GM21619 (cell line): ENCODE measurements at regions not wholly inside any gene's neighbourhood (a gene's known extent, or its start where the extent isn't known, plus 50 kb on each side); places are given as distances from the start of the nearest gene placed in this dataset.

Source experiments
- ATAC-seq: cut with Tn5 transposase; IDR thresholded peaks from one replicate; pipeline ENCODE4 v1.9.1; 2021; ENCODE audit not compliant: unreplicated experiment

GRCh38 chr18:22542406-22542835, 124.7 kb upstream of the CTAGE1 start:
- no peak for ATAC-seq

DNA sequence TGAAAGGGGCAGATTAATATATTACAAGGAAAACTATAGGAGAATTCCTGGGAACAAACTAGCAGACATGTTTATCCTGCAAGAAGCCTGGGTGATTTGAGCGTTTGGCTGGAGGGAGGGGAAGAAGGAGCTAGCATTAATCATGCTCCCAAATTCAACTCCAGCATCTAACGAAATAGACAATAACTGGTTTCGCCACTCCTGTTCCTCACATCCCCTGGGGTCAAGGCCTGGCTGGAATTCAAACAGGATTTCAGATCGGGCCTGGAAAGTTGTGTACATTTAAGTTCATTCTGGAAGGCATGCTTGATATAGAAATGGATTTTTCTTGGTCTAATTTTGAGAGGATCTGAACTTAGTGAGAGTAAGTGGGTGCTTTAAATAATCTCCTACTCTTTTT, 126.1 kb upstream of the CTAGE1 start:
- no peak for ATAC-seq

GRCh38 chr18:22544626-22545025, 126.9 kb upstream of the CTAGE1 start:
- no peak for ATAC-seq

DNA sequence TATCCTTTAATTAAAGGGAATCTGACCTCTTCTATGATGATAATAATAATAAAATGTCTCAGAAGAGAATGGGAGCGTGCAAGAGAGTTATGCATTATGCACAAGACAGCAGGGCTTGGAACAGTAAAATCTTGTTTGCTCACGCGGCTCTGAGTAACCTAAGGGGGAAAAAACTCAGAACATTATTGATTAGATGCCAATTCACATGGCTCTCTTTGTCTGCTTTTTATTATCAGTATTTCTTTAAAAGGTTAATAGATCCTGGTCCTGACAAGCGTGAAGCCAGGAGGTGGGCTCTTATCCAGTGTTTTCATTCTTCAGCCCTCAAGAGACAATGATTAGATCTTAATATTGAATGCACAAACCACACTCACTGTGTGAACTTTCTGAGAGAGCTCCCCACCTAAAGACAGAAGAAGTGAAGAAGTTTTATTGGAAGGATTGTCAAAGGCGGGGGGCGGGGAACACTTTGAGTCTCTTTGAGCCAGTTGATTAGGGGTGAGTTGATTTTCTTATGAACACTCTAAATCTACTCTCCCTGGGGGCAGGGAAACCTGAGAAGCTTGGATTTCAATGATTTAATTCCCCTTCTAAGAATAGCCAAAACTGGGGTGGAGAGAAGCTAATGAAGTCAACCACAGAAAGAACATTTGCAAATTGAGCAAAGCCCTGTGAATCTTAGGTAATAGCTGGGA, 127.5 kb upstream of the CTAGE1 start:
- no peak for ATAC-seq

DNA sequence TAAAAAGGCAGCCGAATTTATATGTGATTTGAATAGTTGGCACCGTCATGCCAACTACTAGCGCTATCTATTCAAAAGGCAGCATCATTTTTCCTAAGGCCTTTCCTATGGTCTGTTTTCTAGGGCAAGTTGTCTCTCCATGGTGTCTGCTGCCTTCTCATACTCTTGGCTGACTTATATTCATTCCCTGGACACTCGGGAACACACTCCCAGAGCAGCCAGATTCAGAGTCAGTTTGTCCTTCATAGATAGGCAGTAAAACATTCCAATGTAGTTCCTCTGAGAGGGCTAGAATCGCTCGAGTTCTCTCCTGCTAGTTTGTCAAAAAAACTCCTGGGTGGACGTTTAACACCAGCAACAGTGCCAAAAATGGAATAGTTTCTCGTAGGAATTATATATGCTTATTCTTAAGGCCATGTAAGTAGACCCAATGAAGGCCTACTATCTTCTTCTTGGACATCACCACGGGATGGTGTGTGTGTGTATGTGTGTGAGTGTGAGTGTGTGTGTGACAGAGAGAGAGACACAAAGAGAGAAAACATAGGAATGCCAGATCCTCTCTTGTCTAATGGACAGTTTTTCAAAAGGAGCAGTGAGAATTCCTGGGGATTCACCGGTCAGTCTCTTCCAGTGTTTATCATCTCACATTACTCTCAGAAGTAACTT, 129.3 kb upstream of the CTAGE1 start:
- no peak for ATAC-seq

DNA sequence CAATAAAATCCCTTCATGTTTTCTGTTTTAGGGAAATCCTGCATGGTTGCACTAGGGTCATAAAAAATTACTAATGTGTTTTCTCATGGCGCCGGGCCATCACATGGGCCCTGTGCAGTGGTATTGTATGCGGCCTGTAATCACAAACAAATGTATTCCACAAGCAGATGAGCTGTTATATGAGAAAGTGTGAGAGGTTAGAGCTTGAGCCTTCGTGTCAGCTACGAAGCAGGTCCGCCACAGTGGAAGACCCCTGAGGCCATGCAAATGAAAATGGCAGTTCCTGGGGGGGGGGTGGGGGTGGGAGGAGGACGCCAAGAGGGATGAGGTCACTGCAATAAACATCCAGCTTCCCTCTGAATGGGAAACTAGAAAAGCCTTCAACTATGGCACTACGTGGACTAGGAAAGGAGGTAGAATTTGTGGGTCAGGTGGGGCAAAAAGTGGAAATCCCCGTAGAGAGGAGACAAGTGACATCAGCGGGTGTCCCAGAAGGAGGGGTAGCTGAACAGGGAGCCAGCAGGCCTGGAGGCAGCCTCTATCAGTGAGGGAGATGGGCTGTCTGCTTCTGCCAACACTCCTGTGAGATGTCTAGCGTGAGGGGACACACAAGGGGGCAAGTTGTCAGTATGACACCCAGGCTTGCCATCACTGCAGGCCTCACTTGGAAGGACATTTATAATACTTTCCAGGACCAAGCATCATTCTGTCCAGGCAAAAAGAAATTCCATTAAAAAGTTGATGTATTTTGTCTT, 130.3 kb upstream of the CTAGE1 start:
- ATAC-seq: no peak

DNA sequence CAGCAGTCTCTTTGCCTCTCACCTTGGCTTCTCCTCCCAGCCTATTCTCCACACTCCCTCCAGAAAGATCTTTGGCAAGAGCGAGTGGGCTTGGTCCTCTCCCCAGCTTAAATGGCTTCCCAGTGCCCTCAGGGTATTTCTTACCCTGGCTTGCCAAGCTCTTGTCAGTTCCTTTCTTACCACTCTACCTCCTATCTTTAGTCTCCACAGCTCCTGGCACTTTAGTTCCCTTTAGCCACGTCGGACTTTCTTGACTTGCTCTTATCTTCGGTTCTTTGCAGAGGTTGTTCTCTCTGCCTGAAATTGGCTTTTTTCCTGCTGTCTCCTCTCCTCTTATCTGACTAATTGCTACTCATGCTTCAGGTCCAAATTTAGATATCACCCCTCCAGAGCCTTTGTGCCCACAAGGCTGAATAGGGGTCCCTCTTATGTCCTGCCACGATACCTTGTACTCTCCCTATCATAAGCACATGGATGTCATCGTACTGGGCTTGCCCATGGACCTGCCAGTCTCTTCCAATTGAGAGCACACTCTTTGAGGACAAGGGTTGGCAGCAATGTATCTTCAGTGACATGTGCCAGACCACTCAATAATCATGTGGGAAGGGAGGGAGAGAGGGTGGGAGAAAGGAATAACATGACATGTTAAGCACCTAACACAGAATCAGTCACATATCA, 131.7 kb upstream of the CTAGE1 start:
- no peak for ATAC-seq

DNA sequence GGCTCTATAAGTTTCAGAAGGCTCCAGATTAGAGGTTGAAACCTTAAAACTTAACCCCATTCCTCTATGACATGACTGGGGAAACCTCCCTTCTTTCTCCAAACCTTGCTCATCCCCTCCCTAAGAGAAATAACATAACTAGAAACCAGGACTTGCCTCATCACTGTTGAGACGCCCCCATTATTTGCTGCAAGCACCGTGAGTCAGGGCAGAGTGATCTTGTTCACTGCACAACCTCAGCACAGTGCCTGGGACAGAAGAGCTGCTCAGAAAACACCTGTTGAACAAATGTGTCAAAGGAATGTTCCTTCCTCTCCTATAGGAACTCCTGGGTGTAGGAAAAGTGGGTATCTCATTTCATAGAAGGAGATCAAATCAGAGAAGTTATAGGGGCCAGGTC, 132.7 kb upstream of the CTAGE1 start:
- no peak for ATAC-seq

- no peak for ATAC-seq
These were observed 133.1 kb upstream of the CTAGE1 start for GRCh38 chr18:22550861-22551260.

DNA sequence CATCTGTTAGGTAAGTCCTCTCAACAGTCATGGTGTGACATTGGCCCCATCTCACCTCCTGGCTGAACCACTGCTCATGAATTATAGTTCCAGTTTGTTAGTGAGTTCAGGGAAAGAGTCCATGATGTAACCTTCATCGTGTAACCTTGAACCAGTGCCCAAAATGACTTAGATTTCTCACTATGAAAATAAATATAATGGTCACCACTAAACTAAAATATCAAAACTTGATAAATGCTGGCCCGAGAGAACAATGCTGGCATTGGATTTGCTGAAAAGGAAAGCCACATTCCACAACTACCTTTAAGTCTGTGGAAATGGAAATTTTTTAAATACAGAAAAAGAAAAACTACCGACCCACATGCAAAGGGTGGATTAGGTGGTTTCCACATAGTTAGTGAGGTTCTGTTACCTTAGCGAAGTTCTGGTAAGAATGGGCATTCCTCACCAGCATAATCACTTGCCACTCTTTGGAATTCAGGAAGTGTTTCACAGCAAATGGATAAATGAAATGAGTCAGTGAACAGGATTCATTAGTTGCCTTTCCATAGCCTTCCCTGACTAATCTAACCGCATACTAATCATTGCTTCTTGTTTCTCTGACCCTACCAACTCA, 133.9 kb upstream of the CTAGE1 start:
- no peak for ATAC-seq

GRCh38 chr18:22552254-22552653, 134.5 kb upstream of the CTAGE1 start:
- no peak for ATAC-seq

DNA sequence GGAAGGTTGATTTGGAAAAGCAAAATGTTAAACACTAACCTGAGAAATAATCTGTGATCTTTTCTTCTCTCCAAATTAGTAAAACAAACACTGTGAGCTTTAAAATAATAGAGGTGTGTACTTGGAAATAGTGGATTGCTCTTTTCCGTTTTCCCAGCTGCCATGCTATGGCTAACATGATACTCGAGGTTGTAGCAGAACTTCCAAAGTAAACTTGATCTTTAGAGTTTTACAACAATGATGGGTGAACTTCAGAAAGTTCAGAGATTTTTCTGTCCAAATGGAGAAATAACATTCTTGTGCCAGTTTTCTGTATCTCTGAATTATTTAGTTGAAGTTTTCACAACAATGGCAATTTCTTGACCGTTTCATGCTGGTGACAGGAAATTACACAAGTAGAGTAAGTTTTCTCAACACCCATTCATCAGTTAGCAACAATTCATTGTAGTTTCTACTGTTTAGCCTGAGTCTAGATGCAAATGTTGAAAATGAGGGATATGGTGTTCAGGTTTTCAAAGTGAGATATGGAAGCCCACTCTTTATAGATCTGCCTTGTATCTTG, 135.3 kb upstream of the CTAGE1 start:
- ATAC-seq: no peak

DNA sequence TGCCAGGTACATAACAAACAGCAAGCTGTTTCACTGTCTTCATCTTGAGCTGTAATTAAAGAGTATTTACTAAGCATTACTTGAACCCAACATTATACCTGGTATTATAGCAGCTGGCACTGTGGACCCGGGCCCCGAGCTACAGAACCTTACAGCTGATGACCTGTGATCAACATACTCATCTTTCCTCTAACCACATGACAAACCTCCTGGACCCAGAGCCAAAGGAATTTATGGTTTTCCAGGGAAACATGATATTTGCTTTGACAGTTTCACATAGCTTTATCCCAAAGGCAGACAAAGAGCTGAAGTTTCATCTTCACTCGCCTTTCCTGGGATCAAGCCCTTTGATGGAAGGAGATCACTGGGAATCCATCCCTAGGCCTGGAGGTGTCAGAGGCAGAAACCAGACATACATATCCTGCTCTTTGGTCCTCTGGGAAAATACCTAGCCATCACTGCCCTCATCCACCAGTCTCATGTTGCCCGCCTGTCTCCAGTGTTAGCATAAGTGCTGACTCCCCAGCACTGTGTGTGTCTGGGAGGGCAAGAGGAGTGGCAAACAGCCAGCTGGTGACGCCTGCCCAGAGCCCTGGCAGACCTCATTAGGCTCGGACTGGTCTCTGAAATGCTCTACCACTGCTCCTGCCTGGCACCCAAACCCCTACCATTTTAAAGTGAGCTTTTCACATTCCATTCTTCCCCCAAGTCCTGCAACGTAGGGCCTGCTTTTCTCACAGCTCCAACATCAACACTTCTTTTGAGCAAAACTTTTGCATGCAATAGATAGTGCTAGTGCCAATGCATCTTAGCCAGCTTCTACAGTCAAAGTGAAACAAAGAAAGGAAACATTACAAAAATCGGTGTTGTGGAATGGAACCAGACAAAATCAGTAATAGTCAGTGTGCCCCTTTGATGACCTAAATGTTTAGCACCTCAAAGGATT, 138.8 kb upstream of the CTAGE1 start:
- no peak for ATAC-seq

GRCh38 chr18:22557168-22557941, 139.6 kb upstream of the CTAGE1 start:
- ATAC-seq: no peak

- no peak for ATAC-seq
These were observed 141.2 kb upstream of the CTAGE1 start for GRCh38 chr18:22558945-22559385.

DNA sequence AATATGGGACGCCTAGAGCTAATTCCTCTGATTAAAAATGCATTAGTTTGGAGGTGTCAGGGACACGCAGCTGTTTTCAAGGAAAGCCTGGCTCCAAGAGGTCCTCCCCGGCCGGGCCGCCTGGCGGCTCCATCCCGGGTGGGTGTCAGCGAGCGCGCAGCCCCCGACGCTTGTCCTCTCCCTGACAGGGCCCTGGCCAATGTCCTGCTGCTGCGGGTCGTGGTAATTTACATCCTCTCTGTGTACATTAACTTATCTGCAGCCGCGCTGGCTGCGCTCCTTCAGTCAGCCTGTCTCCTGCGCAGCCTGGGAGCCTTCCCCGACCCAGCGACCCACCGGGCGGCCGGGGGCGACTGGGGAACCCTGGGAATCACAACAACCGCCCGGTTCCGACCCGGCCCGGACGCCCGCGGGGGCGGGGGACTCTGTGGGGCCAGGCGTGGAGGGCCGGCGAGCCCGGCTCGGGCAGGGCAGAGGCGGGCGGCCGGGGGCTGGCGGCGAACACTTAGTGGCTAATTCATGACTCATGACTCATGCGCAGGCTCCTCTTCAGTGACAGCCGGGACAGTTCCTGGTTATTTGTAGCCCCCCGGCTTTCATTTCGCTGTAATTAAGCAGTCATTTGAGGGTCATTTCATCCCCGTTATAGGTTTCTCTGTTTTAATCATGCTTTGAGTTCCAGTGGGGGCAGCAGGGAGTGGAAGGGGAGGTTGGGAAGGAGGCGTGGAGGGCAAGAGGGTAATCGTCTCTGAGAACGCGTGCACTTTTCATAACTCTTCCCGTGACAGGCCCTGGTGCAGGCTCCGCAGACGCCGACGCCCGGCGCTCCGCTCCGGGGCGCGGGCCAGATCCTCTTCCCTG, 141.9 kb upstream of the CTAGE1 start:
- ATAC-seq: no peak

DNA sequence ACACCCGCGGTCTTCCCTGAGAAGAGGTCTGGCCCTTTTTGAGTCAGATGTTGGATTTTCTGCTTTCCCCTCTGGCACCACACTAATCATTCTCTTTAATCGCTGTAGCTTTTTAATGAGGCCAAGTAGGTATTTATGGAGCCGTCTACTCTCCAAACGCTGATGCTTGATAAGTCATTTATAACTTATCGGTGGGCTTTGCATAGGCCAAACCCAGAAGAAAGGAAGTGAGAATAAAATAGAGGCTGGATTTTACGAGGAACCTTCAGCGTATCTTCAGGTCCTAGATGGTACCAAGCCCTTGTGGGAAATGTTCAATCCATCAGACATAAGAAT, 142.5 kb upstream of the CTAGE1 start:
- ATAC-seq: no peak

DNA sequence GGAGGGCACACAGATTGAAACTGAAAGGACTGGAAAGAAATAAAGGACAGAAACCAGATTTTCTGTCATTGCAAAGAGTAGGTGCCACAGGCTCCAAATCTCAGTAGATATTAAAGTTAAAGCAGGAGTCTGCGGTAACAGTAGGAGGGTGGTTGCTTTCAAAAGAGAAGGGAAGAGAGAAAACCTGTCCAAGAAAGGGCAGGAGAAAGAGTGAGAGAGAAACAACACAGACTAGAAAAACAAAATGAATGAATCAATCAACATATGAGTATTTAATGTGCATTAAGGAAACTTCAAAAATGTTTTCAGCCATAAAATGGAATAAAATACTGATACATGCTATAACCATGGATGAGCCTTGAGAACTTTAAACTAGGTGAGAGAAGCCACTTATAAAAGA, 143.1 kb upstream of the CTAGE1 start:
- ATAC-seq: no peak
